SU-DHL-6 (cell line): ENCODE measurements at regions not wholly inside any gene's neighbourhood (a gene's known extent, or its start where the extent isn't known, plus 50 kb on each side); places are given as distances from the start of the nearest gene placed in this dataset.

Experiments used
- EZH2phosphoT487 ChIP-seq: fragments of 200-600 bp; sonication (generic), shearing (Covaris generic); conservative IDR thresholded peaks from 2 replicates; pipeline ENCODE4 v1.6.1; 2018; ENCODE audit warnings: mild to moderate bottlenecking, antibody characterized with exemption, low read length, moderate library complexity, mixed read lengths
- TF ChIP-seq, protein P1 (sequence below): fragments of 200-600 bp; sonication (generic); IDR thresholded peaks from one replicate; pipeline ENCODE4 v1.5.1; 2017; ENCODE audit warnings: antibody characterized with exemption, mild to moderate bottlenecking, low read length, moderate library complexity; ENCODE audit not compliant: insufficient read depth, poor library complexity, severe bottlenecking

DNA sequence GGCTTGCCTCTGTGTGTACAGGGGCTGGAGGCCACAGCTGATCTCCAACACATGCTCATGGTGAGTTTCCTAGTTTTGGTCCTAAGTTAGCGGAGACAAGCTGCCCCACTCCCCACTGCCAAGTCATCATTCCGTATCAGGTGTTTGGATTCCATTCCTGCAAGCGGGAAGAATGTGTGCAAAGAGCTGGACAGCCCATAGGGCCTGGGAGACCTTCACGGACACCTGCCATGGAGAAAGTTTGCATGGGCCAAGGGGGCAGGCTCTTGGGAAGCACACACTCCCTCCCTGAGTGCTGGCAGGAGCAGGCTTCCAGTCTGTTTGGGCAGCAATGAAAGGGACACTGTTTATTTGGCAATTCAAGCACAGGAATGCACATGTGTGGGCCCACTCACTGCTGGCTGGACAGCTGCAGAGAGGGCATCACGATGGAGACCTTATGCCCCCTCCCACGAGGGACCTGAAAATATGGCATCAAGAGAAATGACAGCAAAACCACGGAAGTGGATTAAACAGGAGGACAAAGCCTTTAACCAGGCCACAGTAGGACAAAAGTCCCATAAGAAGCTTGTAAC, 149.7 kb downstream of the KLF13 start:
- TF ChIP-seq, protein P1, sequence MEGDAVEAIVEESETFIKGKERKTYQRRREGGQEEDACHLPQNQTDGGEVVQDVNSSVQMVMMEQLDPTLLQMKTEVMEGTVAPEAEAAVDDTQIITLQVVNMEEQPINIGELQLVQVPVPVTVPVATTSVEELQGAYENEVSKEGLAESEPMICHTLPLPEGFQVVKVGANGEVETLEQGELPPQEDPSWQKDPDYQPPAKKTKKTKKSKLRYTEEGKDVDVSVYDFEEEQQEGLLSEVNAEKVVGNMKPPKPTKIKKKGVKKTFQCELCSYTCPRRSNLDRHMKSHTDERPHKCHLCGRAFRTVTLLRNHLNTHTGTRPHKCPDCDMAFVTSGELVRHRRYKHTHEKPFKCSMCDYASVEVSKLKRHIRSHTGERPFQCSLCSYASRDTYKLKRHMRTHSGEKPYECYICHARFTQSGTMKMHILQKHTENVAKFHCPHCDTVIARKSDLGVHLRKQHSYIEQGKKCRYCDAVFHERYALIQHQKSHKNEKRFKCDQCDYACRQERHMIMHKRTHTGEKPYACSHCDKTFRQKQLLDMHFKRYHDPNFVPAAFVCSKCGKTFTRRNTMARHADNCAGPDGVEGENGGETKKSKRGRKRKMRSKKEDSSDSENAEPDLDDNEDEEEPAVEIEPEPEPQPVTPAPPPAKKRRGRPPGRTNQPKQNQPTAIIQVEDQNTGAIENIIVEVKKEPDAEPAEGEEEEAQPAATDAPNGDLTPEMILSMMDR = no peak
- TF ChIP-seq EZH2phosphoT487 = no peak
